DND-41 (cell line): ENCODE measurements at regions not wholly inside any gene's neighbourhood (a gene's known extent, or its start where the extent isn't known, plus 50 kb on each side); places are given as distances from the start of the nearest gene placed in this dataset.
A peak's percentile ranks its signal among the peaks of the same experiment; 100 is the strongest.

Source experiments
- ATAC-seq: fragments of 200-7000 bp; cut with Tn5 transposase; 3 replicates; pipeline ENCODE4 v1.9.1; 2021; ENCODE audit warnings: low read depth; ENCODE audit not compliant: insufficient read depth
- DNase-seq: peaks from one replicate; pipeline ENCODE4 v3.0.0-alpha.2; 2020
- H2AFZ ChIP-seq: 2 replicates; pipeline ENCODE4 v1.6.0; 2012; ENCODE audit warnings: low read depth, low read length
- H3K27ac ChIP-seq: 2 replicates; pipeline ENCODE4 v1.5.1; 2012; ENCODE audit warnings: low read length, inconsistent platforms
- H3K27me3 ChIP-seq: fragments of 200-600 bp; sonication (generic); 2 replicates; pipeline ENCODE4 v1.6.0; 2012; ENCODE audit warnings: low read length, mild to moderate bottlenecking, inconsistent platforms; ENCODE audit not compliant: insufficient read depth, poor library complexity
- H3K36me3 ChIP-seq: 2 replicates; pipeline ENCODE4 v1.5.1; 2012; ENCODE audit warnings: low read length, inconsistent platforms; ENCODE audit not compliant: insufficient read depth
- H3K4me1 ChIP-seq: 2 replicates; pipeline ENCODE4 v1.5.1; 2012; ENCODE audit warnings: mild to moderate bottlenecking, low read length; ENCODE audit not compliant: insufficient read depth
- H3K4me2 ChIP-seq: 2 replicates; pipeline ENCODE4 v1.6.0; 2012; ENCODE audit warnings: mild to moderate bottlenecking, moderate library complexity, low read length, inconsistent platforms; ENCODE audit not compliant: insufficient read depth
- H3K4me3 ChIP-seq, 2 experiments: fragments of 200-600 bp in 1 of 2; shearing (Covaris generic) in 1 of 2; 2 replicates each; pipeline ENCODE4 v1.5.1; 2012 to 2016; ENCODE audit warnings: inconsistent platforms in 2 of 2, low read length in 2 of 2, mild to moderate bottlenecking in 2 of 2, low read depth in 1 of 2, moderate library complexity in 1 of 2
- H3K79me2 ChIP-seq: 2 replicates; pipeline ENCODE4 v1.6.0; 2012; ENCODE audit warnings: low read length, inconsistent platforms; ENCODE audit not compliant: insufficient read depth
- H3K9ac ChIP-seq: 2 replicates; pipeline ENCODE4 v1.6.0; 2012; ENCODE audit warnings: low read depth, mild to moderate bottlenecking, inconsistent platforms, low read length, moderate library complexity
- H3K9me3 ChIP-seq: 2 replicates; pipeline ENCODE4 v1.5.1; 2012; ENCODE audit warnings: low read length, moderate library complexity, mild to moderate bottlenecking, inconsistent platforms; ENCODE audit not compliant: insufficient read depth, severe bottlenecking
- H4K20me1 ChIP-seq: 2 replicates; pipeline ENCODE4 v1.6.0; 2012; ENCODE audit warnings: low read length; ENCODE audit not compliant: insufficient read depth
- EZH2 ChIP-seq: IDR thresholded peaks from 3 replicates; pipeline ENCODE4 v1.6.1; 2012; ENCODE audit warnings: borderline replicate concordance, low read depth, mild to moderate bottlenecking, moderate library complexity, low read length, inconsistent platforms; ENCODE audit not compliant: severe bottlenecking
- TF ChIP-seq, protein P1 (sequence below): IDR thresholded peaks from 2 replicates; pipeline ENCODE4 v1.5.1; 2012; ENCODE audit warnings: borderline replicate concordance, low read length, moderate library complexity, mild to moderate bottlenecking; ENCODE audit not compliant: poor library complexity, severe bottlenecking; ENCODE audit errors: extremely low read depth

DNA sequence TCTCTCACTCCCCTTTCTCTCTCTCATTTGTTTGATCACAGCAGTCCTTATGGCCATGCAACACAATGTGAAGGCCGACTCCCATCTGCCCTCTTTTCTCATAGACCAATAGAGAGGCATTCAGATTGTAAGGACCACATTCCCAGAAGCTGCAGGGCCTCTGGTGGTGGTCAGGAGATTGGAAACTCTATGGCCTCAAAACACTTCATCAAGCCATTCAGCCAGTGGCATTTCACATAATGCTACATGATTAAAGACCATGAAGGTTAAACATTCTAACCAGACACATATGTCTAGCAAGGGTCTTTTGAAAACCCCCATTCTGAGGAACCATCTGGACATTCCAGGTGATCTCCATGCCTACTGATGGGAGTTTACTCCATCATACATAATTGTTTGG, 769.5 kb upstream of the CXADR start:
- no peak for TF ChIP-seq EZH2
- TF ChIP-seq, protein P1, sequence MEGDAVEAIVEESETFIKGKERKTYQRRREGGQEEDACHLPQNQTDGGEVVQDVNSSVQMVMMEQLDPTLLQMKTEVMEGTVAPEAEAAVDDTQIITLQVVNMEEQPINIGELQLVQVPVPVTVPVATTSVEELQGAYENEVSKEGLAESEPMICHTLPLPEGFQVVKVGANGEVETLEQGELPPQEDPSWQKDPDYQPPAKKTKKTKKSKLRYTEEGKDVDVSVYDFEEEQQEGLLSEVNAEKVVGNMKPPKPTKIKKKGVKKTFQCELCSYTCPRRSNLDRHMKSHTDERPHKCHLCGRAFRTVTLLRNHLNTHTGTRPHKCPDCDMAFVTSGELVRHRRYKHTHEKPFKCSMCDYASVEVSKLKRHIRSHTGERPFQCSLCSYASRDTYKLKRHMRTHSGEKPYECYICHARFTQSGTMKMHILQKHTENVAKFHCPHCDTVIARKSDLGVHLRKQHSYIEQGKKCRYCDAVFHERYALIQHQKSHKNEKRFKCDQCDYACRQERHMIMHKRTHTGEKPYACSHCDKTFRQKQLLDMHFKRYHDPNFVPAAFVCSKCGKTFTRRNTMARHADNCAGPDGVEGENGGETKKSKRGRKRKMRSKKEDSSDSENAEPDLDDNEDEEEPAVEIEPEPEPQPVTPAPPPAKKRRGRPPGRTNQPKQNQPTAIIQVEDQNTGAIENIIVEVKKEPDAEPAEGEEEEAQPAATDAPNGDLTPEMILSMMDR = no peak
- H3K4me1 ChIP-seq = no peaks in the 10 kb centered on the region
- H3K9me3 ChIP-seq = no peaks in the 10 kb centered on the region
- DNase-seq (no peak), ATAC-seq (no peak)
- H3K27ac ChIP-seq = no peak overlapping the region
- H3K79me2 ChIP-seq = no peaks in the 10 kb centered on the region
- H4K20me1 ChIP-seq = no peaks in the 10 kb centered on the region
- H3K9ac ChIP-seq = no peak overlapping the region
- no peaks in the 10 kb centered on the region for H3K27me3 ChIP-seq
- no peak overlapping the region for H2AFZ ChIP-seq
- H3K4me2 ChIP-seq = no peak overlapping the region
- H3K4me3 ChIP-seq = no peak overlapping the region
- no peaks in the 10 kb centered on the region for H3K36me3 ChIP-seq

DNA sequence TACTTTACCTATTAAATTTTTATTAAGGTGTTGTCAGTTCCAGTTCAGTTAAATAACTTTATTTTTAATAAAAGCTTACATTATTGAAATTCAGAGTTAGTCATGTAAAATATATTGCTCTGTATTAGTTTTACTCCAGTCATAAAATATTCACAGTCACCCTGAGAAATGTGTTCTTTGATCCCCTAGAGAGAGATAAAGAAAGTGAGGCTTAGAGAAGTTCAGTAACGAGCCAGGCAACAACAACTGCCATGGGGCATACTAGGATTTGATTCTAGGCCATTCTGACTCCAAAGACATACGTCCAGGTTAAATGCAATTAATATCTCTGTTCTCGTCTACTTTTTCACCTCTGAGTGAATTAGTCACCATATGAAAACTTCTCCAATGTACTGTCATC, 761.9 kb upstream of the CXADR start:
- no peaks in the 10 kb centered on the region for H3K36me3 ChIP-seq
- TF ChIP-seq EZH2 = no peak
- TF ChIP-seq, protein P1 = no peak
- no peak overlapping the region for H3K27ac ChIP-seq
- no peaks in the 10 kb centered on the region for H3K9me3 ChIP-seq
- no peaks in the 10 kb centered on the region for H3K27me3 ChIP-seq
- no peak overlapping the region for H3K4me3 ChIP-seq
- H3K9ac ChIP-seq = no peak overlapping the region
- ATAC-seq (no peak), DNase-seq (no peak)
- no peak overlapping the region for H2AFZ ChIP-seq
- no peaks in the 10 kb centered on the region for H4K20me1 ChIP-seq
- no peaks in the 10 kb centered on the region for H3K79me2 ChIP-seq
- H3K4me2 ChIP-seq = no peak overlapping the region
- H3K4me1 ChIP-seq = no peaks in the 10 kb centered on the region

DNA sequence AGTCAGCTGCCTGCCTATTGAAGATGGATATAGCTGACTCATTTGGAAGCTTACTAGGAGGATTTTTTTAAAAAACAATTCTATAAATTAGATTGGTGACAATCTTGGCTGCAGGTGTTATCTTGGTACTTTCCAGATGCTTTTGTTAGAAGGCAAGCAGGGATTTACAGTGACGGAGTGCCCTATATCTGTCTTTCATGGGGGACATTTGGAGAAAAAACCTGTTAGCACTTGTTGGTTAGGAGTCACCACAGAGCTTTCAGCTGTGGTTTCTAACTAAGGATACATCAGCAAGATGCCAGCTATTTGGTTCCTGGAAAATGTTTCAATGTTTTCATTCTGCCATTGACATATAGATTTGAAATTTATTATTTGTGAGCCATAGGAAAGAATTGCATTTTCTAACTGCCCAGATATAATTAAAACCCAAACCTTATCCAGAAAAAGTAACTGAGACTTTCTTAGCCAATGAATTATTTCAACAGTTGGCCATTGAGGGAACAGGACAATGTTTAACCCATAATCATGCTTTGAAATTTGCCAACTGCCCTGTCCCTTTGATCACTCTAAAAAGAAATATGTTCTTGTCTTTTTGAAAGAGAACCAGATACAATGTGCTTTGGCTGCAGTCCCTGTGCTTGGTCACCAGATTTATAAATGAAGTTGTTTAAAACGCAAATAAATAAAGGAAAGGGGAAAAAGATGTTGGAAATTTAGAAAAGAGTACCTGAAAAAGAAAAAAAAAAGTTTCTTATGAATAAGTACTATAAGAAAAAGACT, 761.0 kb upstream of the CXADR start:
- ATAC-seq (peak; percentile 72), DNase-seq (peak; percentile 6)
- no peaks in the 10 kb centered on the region for H4K20me1 ChIP-seq
- H3K4me3 ChIP-seq = no peak overlapping the region
- no peaks in the 10 kb centered on the region for H3K27me3 ChIP-seq
- no peaks in the 10 kb centered on the region for H3K79me2 ChIP-seq
- TF ChIP-seq, protein P1 = no peak
- no peak for TF ChIP-seq EZH2
- no peak overlapping the region for H3K27ac ChIP-seq
- H3K4me2 ChIP-seq = no peak overlapping the region
- H2AFZ ChIP-seq = no peak overlapping the region
- H3K4me1 ChIP-seq = no peaks in the 10 kb centered on the region
- H3K9ac ChIP-seq = no peak overlapping the region
- H3K36me3 ChIP-seq = no peaks in the 10 kb centered on the region
- no peaks in the 10 kb centered on the region for H3K9me3 ChIP-seq
